ENCODE measurements at regions not wholly inside any gene's neighbourhood (a gene's known extent, or its start where the extent isn't known, plus 50 kb on each side); places are given as distances from the start of the nearest gene placed in this dataset.

DNA sequence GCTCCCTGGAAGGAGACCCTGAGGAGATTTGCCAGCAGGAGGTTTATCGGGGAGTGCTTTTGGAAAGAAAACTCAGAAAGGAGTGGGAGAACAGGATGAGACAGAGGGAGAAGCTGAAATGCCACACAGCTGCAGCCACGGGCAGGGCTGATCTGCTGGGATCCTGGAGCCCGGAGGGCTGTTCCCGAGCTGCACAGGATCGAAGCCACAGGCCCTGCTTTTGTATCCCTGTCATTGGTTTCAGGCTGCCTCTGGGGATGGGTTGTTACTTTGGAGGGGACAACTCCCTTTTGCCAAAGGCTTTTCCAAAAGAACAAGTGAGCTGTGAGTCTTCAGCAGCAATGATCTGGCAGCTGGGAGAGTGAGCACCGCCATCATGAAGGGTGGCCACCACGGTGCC, 152.5 kb upstream of the PTCH1 start:
- TF ChIP-seq CTCF (conservative IDR thresholded peaks at IDR 0.05; ENCODE audit: low read depth, low read length): no peak

DNA sequence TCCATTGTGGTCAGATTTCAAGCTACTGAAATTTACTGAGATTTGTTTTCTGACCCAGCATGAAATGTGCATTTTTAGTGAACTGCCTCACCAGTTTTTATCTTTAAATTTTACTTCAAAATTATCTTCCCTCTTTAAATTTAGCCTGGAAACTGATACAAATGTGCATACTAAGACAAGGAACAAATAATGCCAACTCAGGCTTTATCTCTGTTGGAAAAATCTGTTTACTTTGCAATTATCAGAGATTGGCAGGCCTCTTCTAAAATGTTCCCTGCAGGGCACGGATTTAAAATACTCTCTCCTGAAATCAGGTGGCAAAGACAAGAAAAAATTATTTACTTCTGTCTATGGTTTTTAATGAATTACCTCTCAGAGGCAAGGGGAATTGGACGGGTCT, 151.0 kb upstream of the PTCH1 start:
- ChIA-PET CTCF (no interaction called here), POLR2A (ENCODE audit: unreplicated experiment) (no interaction called here)
- H3K9ac ChIP-seq (ENCODE audit: low read length): no peak overlapping the region
- no peaks in the 10 kb centered on the region for H4K20me1 ChIP-seq (ENCODE audit: low read length)
- no peak overlapping the region for H3K4me2 ChIP-seq (ENCODE audit: low read length)
- no peak overlapping the region for H3K4me3 ChIP-seq (ENCODE audit: low read length)
- no peaks in the 10 kb centered on the region for H3K36me3 ChIP-seq (ENCODE audit: low read depth, low read length)
- no peaks in the 10 kb centered on the region for H3K9me2 ChIP-seq (replicated peaks; ENCODE audit: low read length)
- intact Hi-C loops (cut with micrococcal nuclease): no loop called here
- H3K27me3 ChIP-seq (ENCODE audit: low read length): peaks cover 58% of the 10 kb centered on the region
- ATAC-seq (no peak), DNase-seq (no peak)
- H3F3A ChIP-seq (ENCODE audit: low read length, unreplicated experiment): no peaks in the 10 kb centered on the region
- no TSS peak for BruUV-seq (replicated peaks)
- TF ChIP-seq EZH2phosphoT487 (IDR thresholded peaks at IDR 0.05; ENCODE audit: borderline replicate concordance, low read length): no peak
- no peak for TF ChIP-seq CTCF (conservative IDR thresholded peaks at IDR 0.05; ENCODE audit: low read depth, low read length)
- no peak for TF ChIP-seq EZH2 (IDR thresholded peaks at IDR 0.05; ENCODE audit: low read length, unreplicated experiment)
- H2AFZ ChIP-seq (ENCODE audit: low read length): no peak overlapping the region
- no peaks in the 10 kb centered on the region for H3K9me3 ChIP-seq (ENCODE audit: low read length)
- H3K79me2 ChIP-seq (ENCODE audit: low read length): no peaks in the 10 kb centered on the region
- no peaks in the 10 kb centered on the region for H3K4me1 ChIP-seq (ENCODE audit: insufficient read depth, low read length)
- no peak overlapping the region for H3K27ac ChIP-seq (ENCODE audit: low read length)

More for the DNA sequence above, 152.5 kb upstream of the PTCH1 start:
- H3F3A ChIP-seq (ENCODE audit: low read length, unreplicated experiment): no peaks in the 10 kb centered on the region
- ChIA-PET CTCF (no interaction called here), POLR2A (ENCODE audit: unreplicated experiment) (no interaction called here)
- no peaks in the 10 kb centered on the region for H3K79me2 ChIP-seq (ENCODE audit: low read length)
- H3K9me3 ChIP-seq (ENCODE audit: low read length): no peaks in the 10 kb centered on the region
- no peak overlapping the region for H2AFZ ChIP-seq (ENCODE audit: low read length)
- BruUV-seq (replicated peaks): no TSS peak
- no peak overlapping the region for H3K27ac ChIP-seq (ENCODE audit: low read length)
- no peak overlapping the region for H3K9ac ChIP-seq (ENCODE audit: low read length)
- H3K27me3 ChIP-seq (ENCODE audit: low read length): peaks cover 61% of the 10 kb centered on the region
- ATAC-seq: no peak
- no peaks in the 10 kb centered on the region for H3K4me1 ChIP-seq (ENCODE audit: insufficient read depth, low read length)
- H3K4me2 ChIP-seq (ENCODE audit: low read length): no peak overlapping the region
- H4K20me1 ChIP-seq (ENCODE audit: low read length): no peaks in the 10 kb centered on the region
- intact Hi-C loops (cut with micrococcal nuclease): no loop called here
- H3K36me3 ChIP-seq (ENCODE audit: low read depth, low read length): no peaks in the 10 kb centered on the region
- no peak for DNase-seq
- H3K4me3 ChIP-seq (ENCODE audit: low read length): no peak overlapping the region
- no peaks in the 10 kb centered on the region for H3K9me2 ChIP-seq (replicated peaks; ENCODE audit: low read length)

- H3K9ac ChIP-seq (ENCODE audit: low read length): no peak overlapping the region
- no peak overlapping the region for H2AFZ ChIP-seq (ENCODE audit: low read length)
- DNase-seq (no peak), ATAC-seq (no peak)
- ChIA-PET CTCF (no interaction called here), POLR2A (ENCODE audit: unreplicated experiment) (no interaction called here)
- H4K20me1 ChIP-seq (ENCODE audit: low read length): no peaks in the 10 kb centered on the region
- H3K4me3 ChIP-seq (ENCODE audit: low read length): no peak overlapping the region
- H3K9me2 ChIP-seq (replicated peaks; ENCODE audit: low read length): no peaks in the 10 kb centered on the region
- peaks cover 51% of the 10 kb centered on the region for H3K27me3 ChIP-seq (ENCODE audit: low read length)
- no TSS peak for BruUV-seq (replicated peaks)
- TF ChIP-seq EZH2phosphoT487 (IDR thresholded peaks at IDR 0.05; ENCODE audit: borderline replicate concordance, low read length) (no peak), CTCF (conservative IDR thresholded peaks at IDR 0.05; ENCODE audit: low read depth, low read length) (no peak), EZH2 (IDR thresholded peaks at IDR 0.05; ENCODE audit: low read length, unreplicated experiment) (no peak)
- no peak overlapping the region for H3K4me2 ChIP-seq (ENCODE audit: low read length)
- no peaks in the 10 kb centered on the region for H3F3A ChIP-seq (ENCODE audit: low read length, unreplicated experiment)
- no peaks in the 10 kb centered on the region for H3K9me3 ChIP-seq (ENCODE audit: low read length)
- no peak overlapping the region for H3K27ac ChIP-seq (ENCODE audit: low read length)
- intact Hi-C loops (cut with micrococcal nuclease): no loop called here
- H3K79me2 ChIP-seq (ENCODE audit: low read length): no peaks in the 10 kb centered on the region
- no peaks in the 10 kb centered on the region for H3K4me1 ChIP-seq (ENCODE audit: insufficient read depth, low read length)
- H3K36me3 ChIP-seq (ENCODE audit: low read depth, low read length): no peaks in the 10 kb centered on the region
These were observed 150.0 kb upstream of the PTCH1 start for GRCh38 chr9:95666785-95667155.

Measured in PC-3 (cell line).